Bronchial epithelial cell (primary cell): ENCODE measurements at regions not wholly inside any gene's neighbourhood (a gene's known extent, or its start where the extent isn't known, plus 50 kb on each side); places are given as distances from the start of the nearest gene placed in this dataset.

Experiments used
- DNase-seq: peaks from one replicate; pipeline ENCODE4 v3.0.0-alpha.2; 2010; ENCODE audit warnings: low read depth
- FAIRE-seq: peaks from 2 replicates; lab custom pipeline; 2011; peaks lifted over from hg19 to GRCh38; lab: Jason Lieb, UNC
- H3K27me3 ChIP-seq: 2 replicates; pipeline ENCODE4 v1.5.1; 2011; ENCODE audit warnings: low read length; ENCODE audit not compliant: control insufficient read depth, insufficient read depth
- H3K36me3 ChIP-seq: 2 replicates; pipeline ENCODE4 v1.5.1; 2011; ENCODE audit warnings: low read length; ENCODE audit not compliant: control insufficient read depth, insufficient read depth
- H3K4me3 ChIP-seq: 2 replicates; pipeline ENCODE4 v1.5.1; 2011; ENCODE audit warnings: mild to moderate bottlenecking, low read depth, low read length, control low read depth
- TF ChIP-seq, protein P1 (sequence below): IDR thresholded peaks from 2 replicates; pipeline ENCODE4 v1.5.1; 2011; ENCODE audit warnings: mild to moderate bottlenecking, moderate library complexity, low read length, control low read depth, inconsistent platforms; ENCODE audit not compliant: insufficient read depth, severe bottlenecking

DNA sequence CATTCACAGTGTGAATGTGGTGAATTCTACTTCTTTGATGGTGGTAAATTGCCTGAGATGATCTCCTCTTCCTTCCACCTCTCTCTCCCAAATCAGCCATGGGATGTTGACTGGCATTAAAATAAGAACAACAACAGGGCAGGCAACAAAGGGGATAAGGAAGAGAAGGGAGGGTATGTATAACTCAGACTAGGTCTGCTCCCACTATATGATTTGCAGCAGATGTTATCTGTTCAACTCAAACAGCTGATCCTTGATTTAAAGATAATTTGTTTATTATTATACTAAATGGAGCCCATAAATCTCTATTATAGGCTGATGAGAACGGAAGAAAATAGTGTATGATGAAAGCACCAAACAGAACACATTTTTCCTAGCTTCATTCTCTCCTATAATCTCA lies 262.0 kb downstream of the BTBD3 start:
- no peaks in the 10 kb centered on the region for H3K27me3 ChIP-seq
- H3K4me3 ChIP-seq: no peak overlapping the region
- FAIRE-seq (no peak), DNase-seq (no peak)
- no peaks in the 10 kb centered on the region for H3K36me3 ChIP-seq
- TF ChIP-seq, protein P1, sequence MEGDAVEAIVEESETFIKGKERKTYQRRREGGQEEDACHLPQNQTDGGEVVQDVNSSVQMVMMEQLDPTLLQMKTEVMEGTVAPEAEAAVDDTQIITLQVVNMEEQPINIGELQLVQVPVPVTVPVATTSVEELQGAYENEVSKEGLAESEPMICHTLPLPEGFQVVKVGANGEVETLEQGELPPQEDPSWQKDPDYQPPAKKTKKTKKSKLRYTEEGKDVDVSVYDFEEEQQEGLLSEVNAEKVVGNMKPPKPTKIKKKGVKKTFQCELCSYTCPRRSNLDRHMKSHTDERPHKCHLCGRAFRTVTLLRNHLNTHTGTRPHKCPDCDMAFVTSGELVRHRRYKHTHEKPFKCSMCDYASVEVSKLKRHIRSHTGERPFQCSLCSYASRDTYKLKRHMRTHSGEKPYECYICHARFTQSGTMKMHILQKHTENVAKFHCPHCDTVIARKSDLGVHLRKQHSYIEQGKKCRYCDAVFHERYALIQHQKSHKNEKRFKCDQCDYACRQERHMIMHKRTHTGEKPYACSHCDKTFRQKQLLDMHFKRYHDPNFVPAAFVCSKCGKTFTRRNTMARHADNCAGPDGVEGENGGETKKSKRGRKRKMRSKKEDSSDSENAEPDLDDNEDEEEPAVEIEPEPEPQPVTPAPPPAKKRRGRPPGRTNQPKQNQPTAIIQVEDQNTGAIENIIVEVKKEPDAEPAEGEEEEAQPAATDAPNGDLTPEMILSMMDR: no peak

DNA sequence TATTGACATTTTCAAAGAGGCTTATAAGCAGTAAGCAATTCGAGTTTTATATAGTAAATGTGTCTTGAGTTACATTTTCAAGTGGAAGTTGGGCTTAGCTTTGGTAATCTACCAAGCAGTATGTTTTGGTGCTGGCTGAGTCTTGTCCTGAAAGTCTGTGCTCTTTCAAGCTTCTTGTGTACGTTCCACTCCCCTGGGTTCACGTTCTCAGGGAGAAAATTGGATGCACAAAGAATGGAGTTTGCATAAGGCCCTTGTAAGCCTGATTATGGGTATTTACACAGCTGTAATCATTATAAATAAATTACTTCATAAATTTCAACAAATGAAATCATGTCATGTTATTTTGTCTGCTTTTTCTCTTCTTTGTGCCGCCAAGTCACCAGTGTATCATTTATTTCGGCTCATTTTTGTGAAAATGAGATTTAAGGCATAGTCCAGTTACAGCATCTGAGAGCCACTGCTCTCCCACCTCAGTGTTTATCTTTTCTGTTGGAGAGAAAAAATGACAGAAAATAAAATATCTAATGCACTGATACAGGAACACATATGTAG lies 262.5 kb downstream of the BTBD3 start:
- Histone ChIP-seq H3K36me3 (no peaks in the 10 kb centered on the region), H3K4me3 (no peak overlapping the region), H3K27me3 (no peaks in the 10 kb centered on the region)
- no peak for DNase-seq
- no peak for FAIRE-seq
- TF ChIP-seq, protein P1: no peak

DNA sequence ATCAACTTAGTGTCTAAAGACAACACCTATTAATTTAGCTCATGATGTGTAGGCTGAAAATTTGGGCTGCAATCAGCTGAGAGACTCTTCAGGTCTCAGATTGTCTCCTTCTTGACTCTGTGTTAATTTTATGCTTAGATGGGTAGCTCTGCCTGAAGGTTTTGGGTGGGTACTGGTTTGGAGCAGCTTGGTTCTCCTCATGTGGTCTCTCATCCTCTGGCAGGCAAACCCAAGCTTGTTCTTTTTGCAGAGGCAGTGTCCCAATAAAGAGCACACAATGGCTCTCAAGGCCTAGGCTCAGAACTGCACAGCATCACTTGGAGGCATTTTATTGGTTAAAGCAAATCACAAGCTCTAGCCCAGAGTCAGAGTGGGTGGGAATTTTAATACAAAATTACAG lies 280.6 kb downstream of the BTBD3 start:
- H3K27me3 ChIP-seq: no peaks in the 10 kb centered on the region
- no peak for DNase-seq
- no peak for FAIRE-seq
- TF ChIP-seq, protein P1: no peak
- H3K36me3 ChIP-seq: no peaks in the 10 kb centered on the region
- no peak overlapping the region for H3K4me3 ChIP-seq

DNA sequence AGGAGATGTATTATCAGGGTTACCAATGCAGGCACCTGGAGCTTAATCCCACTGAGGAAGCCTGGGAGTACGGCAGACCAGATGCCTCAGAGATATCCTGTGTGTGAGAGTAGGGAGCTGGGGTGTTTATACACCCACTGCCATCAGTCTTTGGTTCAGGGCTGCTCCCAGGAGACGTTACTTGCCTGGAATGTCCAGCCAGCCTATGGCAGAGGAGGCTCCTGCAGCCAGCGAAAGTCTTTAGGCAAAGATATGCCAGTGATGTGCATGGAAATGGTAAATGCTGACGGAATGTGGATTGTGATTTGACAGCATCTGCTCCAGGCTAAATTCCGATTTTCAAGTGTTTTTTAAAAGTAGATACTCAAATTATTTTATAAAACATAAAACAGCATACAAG lies 282.0 kb downstream of the BTBD3 start:
- H3K4me3 ChIP-seq: no peak overlapping the region
- DNase-seq (no peak), FAIRE-seq (no peak)
- TF ChIP-seq, protein P1: no peak
- no peaks in the 10 kb centered on the region for H3K36me3 ChIP-seq
- no peaks in the 10 kb centered on the region for H3K27me3 ChIP-seq

DNA sequence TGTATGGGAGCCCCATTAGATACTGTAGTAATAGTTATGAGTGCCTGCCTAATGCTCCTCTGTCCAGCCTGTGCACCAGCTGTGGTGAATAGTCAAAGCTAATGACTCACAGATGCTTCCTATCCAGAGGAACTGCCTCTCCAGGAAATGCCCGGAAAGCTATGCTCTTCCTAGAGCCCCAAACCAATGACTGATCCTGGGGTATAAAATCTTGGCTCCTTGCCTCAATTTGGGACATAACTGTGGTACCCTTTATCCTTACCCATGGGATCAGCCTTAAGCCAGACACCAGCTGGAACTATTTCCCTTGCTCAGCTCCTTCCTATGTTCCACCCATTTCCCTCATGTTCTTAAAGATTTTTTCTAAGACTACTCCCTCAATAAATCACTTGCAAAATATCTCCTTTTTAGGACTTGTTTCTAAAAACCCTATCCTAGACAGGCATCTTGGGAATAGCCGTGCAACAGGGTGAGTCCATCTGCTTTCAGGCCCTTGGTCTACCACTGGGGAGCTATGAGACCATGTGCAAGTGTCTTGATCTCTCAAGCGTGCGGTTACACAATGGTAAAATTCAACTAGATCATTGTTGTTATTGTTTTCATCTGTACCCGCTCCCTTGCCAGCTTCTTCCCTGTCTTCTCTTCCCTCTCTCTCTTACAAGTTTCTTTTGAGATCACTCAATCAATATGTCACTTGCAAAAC lies 283.7 kb downstream of the BTBD3 start:
- Histone ChIP-seq H3K4me3 (no peak overlapping the region), H3K36me3 (no peaks in the 10 kb centered on the region), H3K27me3 (no peaks in the 10 kb centered on the region)
- FAIRE-seq (no peak), DNase-seq (peak; percentile 0)
- TF ChIP-seq, protein P1: no peak
